NCI-H526 treated with DMSO at 0.1 percent for 48 hours (cell line): ENCODE measurements at regions not wholly inside any gene's neighbourhood (a gene's known extent, or its start where the extent isn't known, plus 50 kb on each side); places are given as distances from the start of the nearest gene placed in this dataset.

ENCODE experiments used
- DNase-seq: peaks from one replicate; lab custom pipeline; 2025; lab: John Stamatoyannopoulos, UW

- no peak for DNase-seq
Observed at GRCh38 chr5:133854554-133854953, 113.9 kb downstream of the C5orf15 start.

GRCh38 chr5:133853646-133854365, 114.6 kb downstream of the C5orf15 start:
- no peak for DNase-seq

- no peak for DNase-seq
Observed at GRCh38 chr5:133851521-133851920, 116.9 kb downstream of the C5orf15 start.

- DNase-seq, result no peak
Observed at GRCh38 chr5:133850811-133851210, 117.6 kb downstream of the C5orf15 start.

- DNase-seq, result no peak
Observed at GRCh38 chr5:133849116-133849515, 119.3 kb downstream of the C5orf15 start.

- no peak for DNase-seq
Observed at GRCh38 chr5:133848341-133848811, 120.0 kb downstream of the C5orf15 start.

- no peak for DNase-seq
Observed at GRCh38 chr5:133847886-133848285, 120.5 kb downstream of the C5orf15 start.

GRCh38 chr5:133847301-133847700, 121.1 kb downstream of the C5orf15 start:
- no peak for DNase-seq

- DNase-seq, result no peak
Observed at GRCh38 chr5:133846478-133847226, 121.8 kb downstream of the C5orf15 start.

GRCh38 chr5:133845271-133845670, 123.2 kb downstream of the C5orf15 start:
- no peak for DNase-seq

GRCh38 chr5:133844836-133845235, 123.6 kb downstream of the C5orf15 start:
- DNase-seq, result no peak

- no peak for DNase-seq
Observed at GRCh38 chr5:133843911-133844310, 124.5 kb downstream of the C5orf15 start.

- no peak for DNase-seq
Observed at GRCh38 chr5:133842846-133843611, 125.4 kb downstream of the C5orf15 start.

GRCh38 chr5:133841831-133842750, 126.3 kb downstream of the C5orf15 start:
- DNase-seq, result no peak

- no peak for DNase-seq
Observed at GRCh38 chr5:133840168-133840567, 128.3 kb downstream of the C5orf15 start.

- no peak for DNase-seq
Observed at GRCh38 chr5:133839721-133840120, 128.7 kb downstream of the C5orf15 start.

- no peak for DNase-seq
Observed at GRCh38 chr5:133839090-133839489, 129.3 kb downstream of the C5orf15 start.

GRCh38 chr5:133838286-133838685, 130.1 kb downstream of the C5orf15 start:
- DNase-seq, result no peak

GRCh38 chr5:133831491-133832224, 136.8 kb downstream of the C5orf15 start:
- DNase-seq, result no peak

GRCh38 chr5:133830911-133831310, 137.5 kb downstream of the C5orf15 start:
- DNase-seq, result no peak

GRCh38 chr5:133830281-133830680, 138.1 kb downstream of the C5orf15 start:
- no peak for DNase-seq
